Uterus (tissue), 3 donors: ENCODE measurements at regions not wholly inside any gene's neighbourhood (a gene's known extent, or its start where the extent isn't known, plus 50 kb on each side); places are given as distances from the start of the nearest gene placed in this dataset.

Experiments
- DNase-seq, 2 donors: peaks; one replicate each; pipeline ENCODE4 v3.0.0-alpha.2; 2019 to 2020
- H3K27ac ChIP-seq, 2 donors: fragments of 200-600 bp; sonication (generic); 1 replicate in 1 of 2; 2 replicates in 1 of 2; pipeline ENCODE4 v1.5.1; 2016 to 2018
- H3K27me3 ChIP-seq, 2 donors: fragments of 200-600 bp; sonication (generic); one replicate each; pipeline ENCODE4 v1.5.1; 2018 to 2019; ENCODE audit warnings: control low read depth in 1 of 2
- H3K36me3 ChIP-seq, 2 donors: fragments of 200-600 bp; sonication (generic); one replicate each; pipeline ENCODE4 v1.5.1; 2019; ENCODE audit warnings: control low read depth in 1 of 2
- H3K4me1 ChIP-seq, 2 donors: fragments of 200-600 bp; sonication (generic); one replicate each; pipeline ENCODE4 v1.5.1; 2018 to 2019; ENCODE audit warnings: control low read depth in 1 of 2
- H3K4me3 ChIP-seq, 2 donors: fragments of 200-600 bp; sonication (generic); 1 replicate in 1 of 2; 2 replicates in 1 of 2; pipeline ENCODE4 v1.5.1; 2018 to 2019; ENCODE audit warnings: mild to moderate bottlenecking in 1 of 2
- H3K9me3 ChIP-seq, 2 donors: fragments of 200-600 bp; sonication (generic); one replicate each; pipeline ENCODE4 v1.5.1; 2019; ENCODE audit warnings: control low read depth in 1 of 2
- CTCF ChIP-seq, 4 experiments: fragments of 200-600 bp in 2 of 4; fragments of 450-650 bp in 2 of 4; sonication (generic) in 2 of 4; IDR thresholded peaks; one replicate each; pipeline ENCODE4 v1.5.1; 2016 to 2019; ENCODE audit warnings: antibody characterized with exemption in 4 of 4, mild to moderate bottlenecking in 2 of 4, moderate library complexity in 1 of 4
- POLR2A ChIP-seq, 2 donors: fragments of 450-650 bp; IDR thresholded peaks; one replicate each; pipeline ENCODE4 v1.6.1; 2016; ENCODE audit warnings: antibody characterized with exemption in 2 of 2, mild to moderate bottlenecking in 1 of 2, moderate library complexity in 1 of 2
- intact Hi-C: fragments of 100-400 bp; cut with DNase I; formaldehyde crosslinking; loops from one replicate; pipeline ENCODE4 v1.15.1; 2023; ENCODE audit warnings: low total_unique reads
- donor health status: DM: yes; HTN: yes; CAD: no.

DNA sequence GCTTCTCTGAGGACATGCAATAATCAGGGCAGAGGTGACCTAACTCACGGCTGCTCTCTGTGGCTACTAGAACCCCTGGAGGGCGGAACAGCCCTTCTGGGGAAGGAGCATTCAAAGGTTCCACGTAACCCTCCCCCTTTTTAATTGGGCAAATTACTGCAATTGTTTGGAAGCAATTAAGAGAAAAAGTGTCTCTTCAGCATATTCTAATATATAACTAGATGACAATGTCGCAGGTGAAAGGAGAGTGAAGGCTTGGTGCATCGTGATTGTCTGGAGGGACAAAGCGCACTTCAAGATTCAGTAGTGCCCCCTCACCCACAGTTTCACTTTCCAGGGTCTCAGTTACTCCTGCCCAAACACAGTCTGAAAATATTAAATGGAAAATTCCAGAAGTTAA, 720.8 kb downstream of the DCDC2C start:
- Histone ChIP-seq H3K4me3 (no peak overlapping the region), H3K36me3 (no peaks in the 10 kb centered on the region), H3K27me3 (no peaks in the 10 kb centered on the region), H3K4me1 (no peaks in the 10 kb centered on the region), H3K27ac (no peak overlapping the region), H3K9me3 (no peaks in the 10 kb centered on the region)
- intact Hi-C loops: no loop called here
- no peak for DNase-seq
- no peak for TF ChIP-seq POLR2A (IDR thresholded peaks at IDR 0.05)
- TF ChIP-seq CTCF (IDR thresholded peaks at IDR 0.05): no peak

DNA sequence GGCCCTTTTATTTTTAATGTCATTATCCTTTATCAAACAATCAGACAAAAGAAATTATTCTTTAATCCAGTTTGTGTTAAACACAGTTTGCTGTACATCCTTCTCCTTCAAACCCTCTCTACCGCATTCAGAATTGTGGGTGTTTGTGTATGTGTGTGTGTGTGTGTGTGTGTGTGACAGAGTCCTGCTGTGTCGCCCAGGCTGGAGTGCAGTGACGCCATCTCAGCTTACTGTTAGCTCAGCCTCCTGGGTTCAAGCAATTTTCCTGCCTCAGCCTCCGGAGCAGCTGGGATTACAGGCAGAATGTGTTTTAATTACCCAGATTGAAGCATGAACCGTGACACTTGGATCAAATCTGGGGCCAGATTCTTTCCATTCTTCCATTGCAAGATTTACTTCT, 723.7 kb downstream of the DCDC2C start:
- Histone ChIP-seq H3K4me1 (no peaks in the 10 kb centered on the region), H3K4me3 (no peak overlapping the region), H3K36me3 (no peaks in the 10 kb centered on the region), H3K9me3 (no peaks in the 10 kb centered on the region), H3K27ac (no peak overlapping the region), H3K27me3 (no peaks in the 10 kb centered on the region)
- DNase-seq: no peak
- intact Hi-C loops: no loop called here
- no peak for TF ChIP-seq CTCF (IDR thresholded peaks at IDR 0.05)
- TF ChIP-seq POLR2A (IDR thresholded peaks at IDR 0.05): no peak

DNA sequence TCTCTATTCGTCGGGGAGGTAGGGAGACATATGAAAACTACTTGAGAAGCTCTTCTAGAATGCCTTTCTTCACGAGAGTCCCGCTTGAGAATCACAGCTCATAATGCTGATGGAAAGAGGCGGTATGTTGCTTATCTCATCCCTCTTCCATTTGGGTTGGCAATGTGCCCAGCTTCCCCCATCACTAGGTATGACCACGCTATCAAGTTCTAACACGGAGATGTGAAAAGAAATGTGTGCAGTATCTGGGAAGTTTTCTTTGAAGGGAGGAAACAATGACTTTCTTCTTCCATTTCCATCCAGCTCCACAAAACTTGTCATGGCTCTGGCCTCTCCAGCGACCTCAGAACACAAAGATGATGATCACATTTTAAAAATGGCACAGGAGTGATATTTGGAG, 742.4 kb downstream of the DCDC2C start:
- no peak for TF ChIP-seq CTCF (IDR thresholded peaks at IDR 0.05)
- no peak for TF ChIP-seq POLR2A (IDR thresholded peaks at IDR 0.05)
- H3K9me3 ChIP-seq: no peaks in the 10 kb centered on the region
- H3K27me3 ChIP-seq: no peaks in the 10 kb centered on the region
- no peaks in the 10 kb centered on the region for H3K36me3 ChIP-seq
- H3K4me1 ChIP-seq: no peaks in the 10 kb centered on the region
- DNase-seq: no peak
- no peak overlapping the region for H3K4me3 ChIP-seq
- intact Hi-C loops: no loop called here
- H3K27ac ChIP-seq: no peak overlapping the region

GRCh38 chr2:4454907-4455306, 751.5 kb downstream of the DCDC2C start:
- Histone ChIP-seq H3K9me3 (no peaks in the 10 kb centered on the region), H3K4me1 (no peaks in the 10 kb centered on the region), H3K36me3 (no peaks in the 10 kb centered on the region), H3K4me3 (no peak overlapping the region), H3K27ac (no peak overlapping the region), H3K27me3 (no peaks in the 10 kb centered on the region)
- no peak for TF ChIP-seq CTCF (IDR thresholded peaks at IDR 0.05)
- no peak for TF ChIP-seq POLR2A (IDR thresholded peaks at IDR 0.05)
- intact Hi-C loops: no loop called here
- no peak for DNase-seq

DNA sequence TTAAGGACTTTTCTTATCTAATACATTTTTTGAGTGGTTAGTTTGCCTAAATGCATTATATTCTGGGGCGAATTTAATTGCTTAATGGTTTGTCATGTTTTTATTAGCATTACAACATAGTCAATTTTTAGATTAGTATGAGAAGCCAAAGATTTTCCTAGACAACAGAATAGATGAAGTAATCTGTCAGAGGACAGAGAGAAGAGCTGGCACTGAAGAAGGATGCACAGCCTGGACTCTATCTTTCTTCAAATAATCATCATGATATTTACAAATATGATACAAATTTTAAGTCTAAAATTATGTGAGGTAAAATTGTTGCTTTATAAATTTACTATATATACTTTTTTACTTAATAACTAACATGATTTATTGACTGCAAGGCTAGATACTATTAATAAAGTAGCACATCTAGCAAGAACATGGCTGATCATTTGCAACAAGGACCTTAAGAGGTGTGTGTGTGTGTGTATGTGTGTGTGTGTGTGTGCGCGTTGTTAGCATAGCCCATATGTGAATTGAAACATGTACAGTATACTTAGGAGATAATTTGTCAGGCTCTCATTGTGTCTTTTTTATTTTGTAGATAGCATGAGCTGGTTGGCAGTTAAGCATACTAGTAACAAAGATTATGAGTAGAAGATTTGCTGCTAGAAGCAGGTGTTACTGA, 752.2 kb downstream of the DCDC2C start:
- Histone ChIP-seq H3K36me3 (no peaks in the 10 kb centered on the region), H3K4me3 (no peak overlapping the region), H3K4me1 (no peaks in the 10 kb centered on the region), H3K27ac (no peak overlapping the region), H3K27me3 (no peaks in the 10 kb centered on the region), H3K9me3 (no peaks in the 10 kb centered on the region)
- intact Hi-C loops: no loop called here
- no peak for DNase-seq
- TF ChIP-seq POLR2A (IDR thresholded peaks at IDR 0.05): no peak
- no peak for TF ChIP-seq CTCF (IDR thresholded peaks at IDR 0.05)
